ENCODE measurements at regions not wholly inside any gene's neighbourhood (a gene's known extent, or its start where the extent isn't known, plus 50 kb on each side); places are given as distances from the start of the nearest gene placed in this dataset.

DNA sequence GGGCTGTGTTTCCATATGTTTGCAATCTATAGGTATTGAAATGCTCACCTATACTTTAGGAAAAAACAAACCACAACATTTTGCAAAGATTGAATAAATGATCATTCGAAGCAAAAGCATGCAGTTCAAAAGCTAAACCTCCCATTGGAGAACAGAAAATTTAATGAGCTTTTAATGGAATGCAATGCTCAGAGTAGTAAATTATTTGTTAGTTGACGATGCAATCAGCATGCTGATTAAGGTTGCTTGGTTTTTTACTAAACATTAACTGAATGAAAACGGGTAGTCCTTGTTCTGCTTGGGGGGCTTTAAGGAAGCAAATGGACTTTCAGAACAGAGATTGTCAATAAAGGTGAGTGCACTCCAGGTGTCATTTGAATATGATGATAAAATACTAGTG, 123.3 kb upstream of the TMEM161B start:
- no peak for TF ChIP-seq EGR1 (IDR thresholded peaks at IDR 0.05; ENCODE audit: low read depth in 2 of 2)
- no peak for TF ChIP-seq GABPA (IDR thresholded peaks at IDR 0.05 in 1 of 2, conservative IDR thresholded peaks at IDR 0.05 in 1 of 2)
- TF ChIP-seq, protein P1, sequence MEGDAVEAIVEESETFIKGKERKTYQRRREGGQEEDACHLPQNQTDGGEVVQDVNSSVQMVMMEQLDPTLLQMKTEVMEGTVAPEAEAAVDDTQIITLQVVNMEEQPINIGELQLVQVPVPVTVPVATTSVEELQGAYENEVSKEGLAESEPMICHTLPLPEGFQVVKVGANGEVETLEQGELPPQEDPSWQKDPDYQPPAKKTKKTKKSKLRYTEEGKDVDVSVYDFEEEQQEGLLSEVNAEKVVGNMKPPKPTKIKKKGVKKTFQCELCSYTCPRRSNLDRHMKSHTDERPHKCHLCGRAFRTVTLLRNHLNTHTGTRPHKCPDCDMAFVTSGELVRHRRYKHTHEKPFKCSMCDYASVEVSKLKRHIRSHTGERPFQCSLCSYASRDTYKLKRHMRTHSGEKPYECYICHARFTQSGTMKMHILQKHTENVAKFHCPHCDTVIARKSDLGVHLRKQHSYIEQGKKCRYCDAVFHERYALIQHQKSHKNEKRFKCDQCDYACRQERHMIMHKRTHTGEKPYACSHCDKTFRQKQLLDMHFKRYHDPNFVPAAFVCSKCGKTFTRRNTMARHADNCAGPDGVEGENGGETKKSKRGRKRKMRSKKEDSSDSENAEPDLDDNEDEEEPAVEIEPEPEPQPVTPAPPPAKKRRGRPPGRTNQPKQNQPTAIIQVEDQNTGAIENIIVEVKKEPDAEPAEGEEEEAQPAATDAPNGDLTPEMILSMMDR (IDR thresholded peaks at IDR 0.05; ENCODE audit: low read depth, low read length, missing input control) = no peak
- TF ChIP-seq, protein P2, sequence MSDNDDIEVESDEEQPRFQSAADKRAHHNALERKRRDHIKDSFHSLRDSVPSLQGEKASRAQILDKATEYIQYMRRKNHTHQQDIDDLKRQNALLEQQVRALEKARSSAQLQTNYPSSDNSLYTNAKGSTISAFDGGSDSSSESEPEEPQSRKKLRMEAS (IDR thresholded peaks at IDR 0.05) = no peak
- TF ChIP-seq FOXA1 (IDR thresholded peaks at IDR 0.05) = no peak
- no peak for TF ChIP-seq RAD21 (IDR thresholded peaks at IDR 0.05)
- TF ChIP-seq YY1 (IDR thresholded peaks at IDR 0.05) = no peak
- no peak for TF ChIP-seq SP1 (IDR thresholded peaks at IDR 0.05)
- TF ChIP-seq TAF1 (conservative IDR thresholded peaks at IDR 0.05) = no peak
